Spleen (tissue), 7 donors: ENCODE measurements at regions not wholly inside any gene's neighbourhood (a gene's known extent, or its start where the extent isn't known, plus 50 kb on each side); places are given as distances from the start of the nearest gene placed in this dataset.

Experiments used
- CTCF ChIP-seq, 11 experiments: fragments of 200-600 bp in 7 of 11; fragments of 450-650 bp in 4 of 11; sonication (generic) in 4 of 11; IDR thresholded peaks in 8 of 11; conservative IDR thresholded peaks in 3 of 11; 1 replicate in 7 of 11; 2 replicates in 4 of 11; pipeline versions ENCODE4 v1.4.0 to v1.8.0; 2016 to 2021; ENCODE audit warnings: antibody characterized with exemption in 11 of 11, inconsistent platforms in 4 of 11, mild to moderate bottlenecking in 1 of 11
- POLR2A ChIP-seq, 3 donors: fragments of 450-650 bp; IDR thresholded peaks; one replicate each; pipeline ENCODE4 v1.5.1; 2017; ENCODE audit warnings: antibody characterized with exemption in 3 of 3, mild to moderate bottlenecking in 1 of 3
- POLR2AphosphoS5 ChIP-seq, 3 donors: sonication (generic); formaldehyde crosslinking; IDR thresholded peaks; one replicate each; pipeline ENCODE4 v1.5.1; 2017; ENCODE audit warnings: antibody characterized with exemption in 3 of 3
- donor health status: DM: no; HTN: no; CAD: no; lungs with moderate emphysema.
- donor health status: DM: no; HTN: no; CAD: no.
- donor health status: DM: no; HTN: no; CAD: no.

DNA sequence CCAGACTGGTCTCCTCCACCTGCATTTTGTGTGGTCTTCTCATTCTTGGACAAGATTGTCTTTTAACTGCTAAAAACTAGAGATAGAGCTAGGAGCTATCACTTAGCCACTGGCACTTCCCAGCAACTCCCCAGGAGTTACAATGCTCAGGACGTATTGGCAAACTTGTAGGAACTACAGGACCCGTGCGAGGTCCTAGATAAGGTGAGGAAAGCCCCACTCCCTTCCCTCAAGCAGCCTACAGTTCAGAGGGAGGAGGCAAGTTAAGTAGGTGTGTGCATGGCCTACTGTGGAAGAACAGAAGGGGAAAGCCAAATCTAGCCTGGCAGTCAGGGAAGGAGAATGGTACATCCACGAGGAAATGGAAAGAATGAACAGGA lies 504.7 kb upstream of the PROK2 start:
- TF ChIP-seq CTCF (IDR thresholded peaks at IDR 0.05 in 8 of 11, conservative IDR thresholded peaks at IDR 0.05 in 3 of 11) = no peak
- no peak for TF ChIP-seq POLR2AphosphoS5 (IDR thresholded peaks at IDR 0.05)
- no peak for TF ChIP-seq POLR2A (IDR thresholded peaks at IDR 0.05)
